HG03521 (cell line): ENCODE measurements at regions not wholly inside any gene's neighbourhood (a gene's known extent, or its start where the extent isn't known, plus 50 kb on each side); places are given as distances from the start of the nearest gene placed in this dataset.

Source experiments
- ATAC-seq: cut with Tn5 transposase; IDR thresholded peaks from one replicate; pipeline ENCODE4 v1.9.1; 2021; ENCODE audit warnings: mild to moderate bottlenecking, moderate library complexity; ENCODE audit not compliant: unreplicated experiment

GRCh38 chr13:83229574-83230305, 652.5 kb downstream of the SLITRK1 start:
- no peak for ATAC-seq

GRCh38 chr13:83223546-83223945, 658.7 kb downstream of the SLITRK1 start:
- ATAC-seq = no peak

GRCh38 chr13:83221813-83222241, 660.4 kb downstream of the SLITRK1 start:
- ATAC-seq = no peak

- ATAC-seq = no peak
Observed at GRCh38 chr13:83221256-83221655, 661.0 kb downstream of the SLITRK1 start.

- no peak for ATAC-seq
Observed at GRCh38 chr13:83220241-83220640, 662.0 kb downstream of the SLITRK1 start.

GRCh38 chr13:83219832-83220231, 662.4 kb downstream of the SLITRK1 start:
- ATAC-seq = no peak

- no peak for ATAC-seq
Observed at GRCh38 chr13:83216479-83217245, 665.6 kb downstream of the SLITRK1 start.

GRCh38 chr13:83215627-83216026, 666.6 kb downstream of the SLITRK1 start:
- ATAC-seq = no peak

GRCh38 chr13:83214452-83214851, 667.8 kb downstream of the SLITRK1 start:
- ATAC-seq = no peak

- ATAC-seq = no peak
Observed at GRCh38 chr13:83211301-83211700, 671.0 kb downstream of the SLITRK1 start.

GRCh38 chr13:83204886-83205285, 677.4 kb downstream of the SLITRK1 start:
- ATAC-seq = no peak

GRCh38 chr13:83201506-83201905, 680.8 kb downstream of the SLITRK1 start:
- no peak for ATAC-seq

GRCh38 chr13:83197316-83197715, 685.0 kb downstream of the SLITRK1 start:
- no peak for ATAC-seq

GRCh38 chr13:83190020-83190419, 692.3 kb downstream of the SLITRK1 start:
- ATAC-seq = no peak

- no peak for ATAC-seq
Observed at GRCh38 chr13:83184819-83185218, 697.5 kb downstream of the SLITRK1 start.

GRCh38 chr13:83184150-83184475, 698.2 kb downstream of the SLITRK1 start:
- ATAC-seq = no peak

GRCh38 chr13:83183439-83184149, 698.7 kb downstream of the SLITRK1 start:
- ATAC-seq = no peak

- no peak for ATAC-seq
Observed at GRCh38 chr13:83182845-83183244, 699.4 kb downstream of the SLITRK1 start.

- ATAC-seq = no peak
Observed at GRCh38 chr13:83178008-83178407, 704.3 kb downstream of the SLITRK1 start.

- no peak for ATAC-seq
Observed at GRCh38 chr13:83168590-83168989, 713.7 kb downstream of the SLITRK1 start.

GRCh38 chr13:83167203-83167602, 715.1 kb downstream of the SLITRK1 start:
- ATAC-seq = no peak

- no peak for ATAC-seq
Observed at GRCh38 chr13:83166550-83166949, 715.7 kb downstream of the SLITRK1 start.
